H1 (cell line): ENCODE measurements at regions not wholly inside any gene's neighbourhood (a gene's known extent, or its start where the extent isn't known, plus 50 kb on each side); places are given as distances from the start of the nearest gene placed in this dataset.

Experiments used
- CTCF ChIA-PET: fragments of 300-600 bp; sonication (Branson Sonifier 250); formaldehyde crosslinking; loops from one replicate; lab custom pipeline; 2021; ENCODE audit not compliant: partially characterized antibody; lab: Charles Lee
- POLR2A ChIA-PET: fragments of 300-600 bp; sonication (Branson Sonifier 250); formaldehyde crosslinking; loops from one replicate; lab custom pipeline; 2021; ENCODE audit warnings: inconsistent platforms; ENCODE audit not compliant: partially characterized antibody; lab: Charles Lee
- DNase-seq, 2 experiments: peaks; one replicate each; pipeline versions ENCODE4 v3.0.0 to v3.0.0-alpha.2; 2010 to 2022; ENCODE audit warnings: low spot score in 2 of 2, low read depth in 1 of 2, mixed read lengths in 1 of 2
- FAIRE-seq: peaks from 2 replicates; lab custom pipeline; 2011; peaks lifted over from hg19 to GRCh38; lab: Jason Lieb, UNC
- H2AFZ ChIP-seq: 2 replicates; pipeline ENCODE4 v1.8.1; 2012; ENCODE audit warnings: low read length, inconsistent platforms
- H2AK5ac ChIP-seq: 2 replicates; pipeline ENCODE4 v1.6.1; 2013; ENCODE audit warnings: low read depth, low read length
- H2BK120ac ChIP-seq: replicated peaks from 2 replicates; pipeline ENCODE3; 2013; ENCODE audit warnings: low read depth, low read length, inconsistent platforms
- H2BK12ac ChIP-seq: 2 replicates; pipeline ENCODE4 v1.6.1; 2013; ENCODE audit warnings: low read depth, low read length
- H2BK15ac ChIP-seq: 2 replicates; pipeline ENCODE4 v1.6.1; 2013; ENCODE audit warnings: low read length
- H2BK20ac ChIP-seq: 2 replicates; pipeline ENCODE4 v1.6.1; 2013; ENCODE audit warnings: low read length
- H2BK5ac ChIP-seq: 2 replicates; pipeline ENCODE4 v1.6.1; 2013; ENCODE audit warnings: low read depth, low read length
- H3K14ac ChIP-seq: 2 replicates; pipeline ENCODE4 v1.6.1; 2013; ENCODE audit warnings: inconsistent platforms; ENCODE audit not compliant: insufficient read length
- H3K18ac ChIP-seq: 2 replicates; pipeline ENCODE4 v1.6.1; 2013; ENCODE audit warnings: low read length; ENCODE audit errors: extremely low read depth
- H3K23ac ChIP-seq: 2 replicates; pipeline ENCODE4 v1.6.1; 2013; ENCODE audit warnings: inconsistent platforms; ENCODE audit not compliant: insufficient read length
- H3K23me2 ChIP-seq: 2 replicates; pipeline ENCODE4 v1.6.1; 2013; ENCODE audit warnings: low read depth, low read length
- H3K27ac ChIP-seq: 2 replicates; pipeline ENCODE4 v1.6.1; 2011; ENCODE audit warnings: low read depth, low read length, inconsistent platforms
- H3K27me3 ChIP-seq, 4 experiments: replicated peaks in 1 of 4; 1 replicate in 1 of 4; 2 replicates in 3 of 4; pipeline versions ENCODE4 v1.6.1 to v1.8.1; 2011 to 2013; ENCODE audit warnings: low read length in 3 of 4, mild to moderate bottlenecking in 3 of 4, inconsistent platforms in 2 of 4, mixed read lengths in 2 of 4, moderate library complexity in 1 of 4; ENCODE audit not compliant: control insufficient read depth in 3 of 4, insufficient read depth in 3 of 4; ENCODE audit errors: extremely low read depth in 1 of 4
- H3K36me3 ChIP-seq, 4 experiments: 2 replicates each; pipeline versions ENCODE4 v1.6.1 to v1.8.1; 2011 to 2013; ENCODE audit warnings: mild to moderate bottlenecking in 4 of 4, low read length in 3 of 4, moderate library complexity in 2 of 4, control low read depth in 1 of 4, inconsistent platforms in 1 of 4; ENCODE audit not compliant: insufficient read depth in 4 of 4, control insufficient read depth in 2 of 4
- H3K4ac ChIP-seq: replicated peaks from 2 replicates; pipeline ENCODE3; 2013; ENCODE audit warnings: low read length, low read depth, mixed read lengths, inconsistent platforms; ENCODE audit not compliant: insufficient read length
- H3K4me1 ChIP-seq, 4 experiments: replicated peaks in 1 of 4; 1 replicate in 1 of 4; 2 replicates in 3 of 4; pipeline versions ENCODE4 v1.6.1 to v1.8.1; 2011 to 2013; ENCODE audit warnings: low read length in 3 of 4, inconsistent platforms in 2 of 4, mixed read lengths in 1 of 4; ENCODE audit not compliant: insufficient read depth in 4 of 4, control insufficient read depth in 3 of 4
- H3K4me2 ChIP-seq, 2 experiments: 2 replicates each; pipeline versions ENCODE4 v1.6.1 to v1.8.1; 2011 to 2013; ENCODE audit warnings: low read depth in 2 of 2, low read length in 2 of 2, control low read depth in 1 of 2, inconsistent platforms in 1 of 2, mild to moderate bottlenecking in 1 of 2; ENCODE audit not compliant: insufficient read depth in 1 of 2
- H3K4me3 ChIP-seq, 4 experiments: fragments of 200-600, 300-600 bp in 1 of 4; sonication (generic), shearing (Covaris generic), sonication (Bioruptor Twin) in 1 of 4; 2 replicates each; pipeline versions ENCODE4 v1.5.1 to v1.8.1; 2011 to 2016; ENCODE audit warnings: low read length in 4 of 4, low read depth in 3 of 4, control low read depth in 2 of 4, inconsistent platforms in 2 of 4, mild to moderate bottlenecking in 2 of 4, mixed read lengths in 1 of 4, moderate library complexity in 1 of 4; ENCODE audit not compliant: insufficient read depth in 2 of 4; ENCODE audit errors: extremely low read depth in 1 of 4
- H3K56ac ChIP-seq: replicated peaks from 2 replicates; pipeline ENCODE3; 2013; ENCODE audit warnings: low read depth, mild to moderate bottlenecking, mixed read lengths, low read length, inconsistent platforms; ENCODE audit not compliant: insufficient read length
- H3K79me1 ChIP-seq: 2 replicates; pipeline ENCODE4 v1.6.1; 2013; ENCODE audit warnings: low read depth, low read length, control low read depth
- H3K79me2 ChIP-seq, 2 experiments: 2 replicates each; pipeline versions ENCODE4 v1.6.1 to v1.8.1; 2012 to 2013; ENCODE audit warnings: low read length in 2 of 2, mild to moderate bottlenecking in 2 of 2, inconsistent platforms in 1 of 2; ENCODE audit not compliant: insufficient read depth in 2 of 2, control insufficient read depth in 1 of 2
- H3K9ac ChIP-seq, 4 experiments: replicated peaks in 1 of 4; 1 replicate in 1 of 4; 2 replicates in 3 of 4; pipeline versions ENCODE4 v1.6.1 to v1.8.1; 2011 to 2013; ENCODE audit warnings: low read depth in 3 of 4, low read length in 3 of 4, control low read depth in 2 of 4, mild to moderate bottlenecking in 2 of 4, moderate library complexity in 2 of 4, inconsistent platforms in 1 of 4; ENCODE audit errors: extremely low read depth in 1 of 4
- H3K9me3 ChIP-seq, 2 experiments: 2 replicates each; pipeline versions ENCODE4 v1.6.1 to v1.8.1; 2012 to 2013; ENCODE audit warnings: mild to moderate bottlenecking in 2 of 2, moderate library complexity in 2 of 2, control low read depth in 1 of 2, inconsistent platforms in 1 of 2, low read depth in 1 of 2, low read length in 1 of 2, mixed read lengths in 1 of 2; ENCODE audit not compliant: insufficient read depth in 2 of 2
- H4K20me1 ChIP-seq, 2 experiments: replicated peaks in 1 of 2; 2 replicates each; pipeline versions ENCODE3 to v1.8.1; 2011 to 2013; ENCODE audit warnings: inconsistent platforms in 2 of 2, low read length in 2 of 2, mild to moderate bottlenecking in 1 of 2; ENCODE audit not compliant: insufficient read depth in 2 of 2, control insufficient read depth in 1 of 2
- H4K5ac ChIP-seq: 2 replicates; pipeline ENCODE4 v1.6.1; 2013; ENCODE audit warnings: low read length, low read depth, mixed read lengths, inconsistent platforms; ENCODE audit not compliant: insufficient read length
- H4K8ac ChIP-seq: 2 replicates; pipeline ENCODE4 v1.8.0; 2013; ENCODE audit warnings: mild to moderate bottlenecking, moderate library complexity, low read length, inconsistent platforms; ENCODE audit not compliant: insufficient read depth; ENCODE audit errors: extremely low read depth
- H4K91ac ChIP-seq: replicated peaks from 2 replicates; pipeline ENCODE3; 2013; ENCODE audit warnings: low read length, mixed read lengths, inconsistent platforms; ENCODE audit not compliant: insufficient read length
- HDAC6 ChIP-seq: IDR thresholded peaks from one replicate; pipeline ENCODE4 v1.7.1; 2012; ENCODE audit warnings: low read depth, mild to moderate bottlenecking, inconsistent platforms, low read length, moderate library complexity
- MAX ChIP-seq: IDR thresholded peaks from 2 replicates; pipeline ENCODE4 v1.6.1; 2012; ENCODE audit warnings: inconsistent platforms
- TCF12 ChIP-seq: IDR thresholded peaks from 2 replicates; pipeline ENCODE4 v1.6.1; 2011; ENCODE audit warnings: low read depth, mild to moderate bottlenecking, low read length
- WGBS, 2 experiments: shearing (Covaris generic) in 1 of 2; methylation state at CpG; one replicate each; pipeline versions ENCODE4 v1.1.6 to v1.1.7; 2013 to 2015; ENCODE audit warnings: low lambda C conversion rate in 2 of 2, mixed read lengths in 2 of 2, inconsistent platforms in 1 of 2, low coverage in 1 of 2, missing lambda C conversion rate in 1 of 2; ENCODE audit not compliant: insufficient replicate concordance in 2 of 2, insufficient coverage in 1 of 2, insufficient read length in 1 of 2; ENCODE audit errors: extremely low coverage in 1 of 2, missing lambda C conversion rate in 1 of 2; 5-methylcytosine and 5-hydroxymethylcytosine counted together

DNA sequence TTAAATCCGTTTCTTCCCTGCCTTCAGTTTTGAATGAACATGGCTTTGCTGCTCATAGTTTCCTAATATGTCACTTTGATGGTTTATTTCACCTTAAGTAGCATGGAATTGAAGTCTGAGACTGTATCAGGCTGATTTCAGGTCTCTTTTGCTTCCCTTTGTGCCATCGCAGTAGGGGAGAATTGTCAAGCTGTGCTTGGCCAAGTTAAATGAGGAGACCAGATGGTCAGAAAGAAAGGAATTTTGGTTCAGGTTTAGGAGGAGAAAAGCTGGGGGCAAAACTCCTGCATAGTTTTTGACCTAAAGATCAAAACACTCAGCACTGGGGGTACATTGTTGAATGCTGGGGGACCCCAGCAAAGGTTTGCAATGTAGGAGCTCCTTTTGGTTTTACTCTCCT, 398.4 kb downstream of the NUAK1 start:
- H3K36me3 ChIP-seq = no peaks in the 10 kb centered on the region
- no peak overlapping the region for H4K5ac ChIP-seq
- no peak for FAIRE-seq
- H3K4me2 ChIP-seq = peak overlapping the region in 1 of 2 experiments; percentile 43; a peak in 1 of 4 replicates
- WGBS, 2 experiments = 15% methylated on average over 2 of the region's 2 CpGs; no CpG with 5 or more reads in 1 of the 2 experiments
- H3K4ac ChIP-seq = no peak overlapping the region
- H3K4me1 ChIP-seq = peaks cover 0 to 16% (median 14%) of the 10 kb centered on the region in 4 experiments; a peak in 5 of 7 replicates
- H3K4me3 ChIP-seq = peak overlapping the region in 1 of 4 experiments; percentile 38; a peak in 2 of 8 replicates
- no peak overlapping the region for H2BK5ac ChIP-seq
- H2BK20ac ChIP-seq = no peak overlapping the region
- no peak overlapping the region for H2BK15ac ChIP-seq
- H4K20me1 ChIP-seq = no peaks in the 10 kb centered on the region
- H3K14ac ChIP-seq = no peak overlapping the region
- no peak overlapping the region for H2AFZ ChIP-seq
- no peaks in the 10 kb centered on the region for H3K79me1 ChIP-seq
- ChIA-PET POLR2A (interaction anchor here (0.8 to 1.1 kb wide), 2 partner anchors 11 to 18 kb away, joined by 3 read pairs; no protein-coding TSS in a partner anchor), CTCF (interaction anchor here (0.7 to 6.6 kb wide), 2 partner anchors 11 to 35 kb away, joined by 3 to 27 read pairs; no protein-coding TSS in a partner anchor)
- no peaks in the 10 kb centered on the region for H3K9me3 ChIP-seq
- H3K23me2 ChIP-seq = no peaks in the 10 kb centered on the region
- H2BK12ac ChIP-seq = no peak overlapping the region
- DNase-seq = no peak
- H3K27me3 ChIP-seq = no peaks in the 10 kb centered on the region
- H3K56ac ChIP-seq = no peak overlapping the region
- peak overlapping the region; percentile 43 for H2BK120ac ChIP-seq
- no peak overlapping the region for H3K9ac ChIP-seq
- H3K27ac ChIP-seq = no peak overlapping the region
- no peak overlapping the region for H3K18ac ChIP-seq
- no peak overlapping the region for H2AK5ac ChIP-seq
- H3K23ac ChIP-seq = no peak overlapping the region
- no peak overlapping the region for H4K8ac ChIP-seq
- no peaks in the 10 kb centered on the region for H3K79me2 ChIP-seq
- no peak overlapping the region for H4K91ac ChIP-seq
- TF ChIP-seq MAX = no peak
- no peak for TF ChIP-seq HDAC6
- peak; percentile 91 for TF ChIP-seq TCF12
